SK-N-SH treated with all-trans-retinoic acid at 6 μM for 48 hours (cell line): ENCODE measurements at regions not wholly inside any gene's neighbourhood (a gene's known extent, or its start where the extent isn't known, plus 50 kb on each side); places are given as distances from the start of the nearest gene placed in this dataset.
"Not testable (repeated sequence)": the region's sequence is repeated elsewhere in the genome, so short reads cannot be mapped to it uniquely, and the experiment has no call there.

ENCODE experiments used
- ATAC-seq: fragments of 200-7000 bp; cut with Tn5 transposase; 3 replicates; pipeline ENCODE4 v1.9.1; 2020; ENCODE audit warnings: mild to moderate bottlenecking, moderate library complexity
- CREB5 ChIP-seq: fragments of 250-450 bp; sonication (Bioruptor Pico); IDR thresholded peaks from 2 replicates; pipeline ENCODE4 v1.5.1; 2020; ENCODE audit warnings: low read depth, mild to moderate bottlenecking, moderate library complexity
- CSDC2 ChIP-seq: fragments of 250-450 bp; sonication (Bioruptor Pico); IDR thresholded peaks from 2 replicates; pipeline ENCODE4 v1.5.0; 2020; ENCODE audit warnings: mild to moderate bottlenecking, moderate library complexity
- CSRNP3 ChIP-seq: fragments of 250-450 bp; sonication (Bioruptor Pico); IDR thresholded peaks from 2 replicates; pipeline ENCODE4 v1.5.1; 2021; ENCODE audit warnings: mild to moderate bottlenecking, moderate library complexity
- ESRRG ChIP-seq: fragments of 250-450 bp; sonication (Bioruptor Pico); IDR thresholded peaks from 2 replicates; pipeline ENCODE4 v1.6.1; 2021; ENCODE audit warnings: mild to moderate bottlenecking
- GLIS3 ChIP-seq: fragments of 250-450 bp; sonication (Bioruptor Pico); IDR thresholded peaks from 2 replicates; pipeline ENCODE4 v1.5.0; 2020; ENCODE audit warnings: mild to moderate bottlenecking, moderate library complexity
- ISL1 ChIP-seq: fragments of 250-450 bp; sonication (Bioruptor Pico); IDR thresholded peaks from 2 replicates; pipeline ENCODE4 v2.1.2; 2022; ENCODE audit warnings: mild to moderate bottlenecking, moderate library complexity
- OSR1 ChIP-seq: fragments of 250-450 bp; sonication (Bioruptor Pico); IDR thresholded peaks from 2 replicates; pipeline ENCODE4 v1.8.0; 2022; ENCODE audit warnings: moderate library complexity, mild to moderate bottlenecking, inconsistent platforms
- PATZ1 ChIP-seq: fragments of 250-450 bp; sonication (Bioruptor Pico); IDR thresholded peaks from 2 replicates; pipeline ENCODE4 v1.8.0; 2020; ENCODE audit warnings: mild to moderate bottlenecking, moderate library complexity, borderline replicate concordance
- POU6F1 ChIP-seq: fragments of 250-450 bp; sonication (Bioruptor Pico); IDR thresholded peaks from 2 replicates; pipeline ENCODE4 v1.8.0; 2021; ENCODE audit warnings: low read depth, mild to moderate bottlenecking, moderate library complexity, borderline replicate concordance
- PPARA ChIP-seq: fragments of 250-450 bp; sonication (Bioruptor Pico); IDR thresholded peaks from 2 replicates; pipeline ENCODE4 v1.5.0; 2020; ENCODE audit warnings: mild to moderate bottlenecking, borderline replicate concordance
- RARB ChIP-seq: fragments of 250-450 bp; sonication (Bioruptor Pico); IDR thresholded peaks from 2 replicates; pipeline ENCODE4 v1.8.0; 2021; ENCODE audit warnings: mild to moderate bottlenecking, moderate library complexity
- SNAI2 ChIP-seq: fragments of 250-450 bp; sonication (Bioruptor Pico); IDR thresholded peaks from 2 replicates; pipeline ENCODE4 v1.5.0; 2020; ENCODE audit warnings: mild to moderate bottlenecking, moderate library complexity
- TCF4 ChIP-seq: fragments of 250-450 bp; sonication (Bioruptor Pico); IDR thresholded peaks from 2 replicates; pipeline ENCODE4 v1.8.0; 2021; ENCODE audit warnings: mild to moderate bottlenecking, moderate library complexity, borderline replicate concordance
- TOX ChIP-seq: fragments of 250-450 bp; sonication (Bioruptor Pico); IDR thresholded peaks from 2 replicates; pipeline ENCODE4 v1.8.0; 2021; ENCODE audit warnings: mild to moderate bottlenecking, moderate library complexity, borderline replicate concordance
- ZC3H10 ChIP-seq: fragments of 250-450 bp; sonication (Bioruptor Pico); IDR thresholded peaks from 2 replicates; pipeline ENCODE4 v1.5.1; 2021; ENCODE audit warnings: mild to moderate bottlenecking, moderate library complexity
- ZFP3 ChIP-seq: fragments of 250-450 bp; sonication (Bioruptor Pico); IDR thresholded peaks from 2 replicates; pipeline ENCODE4 v1.5.0; 2020; ENCODE audit warnings: mild to moderate bottlenecking, moderate library complexity
- ZFP30 ChIP-seq: fragments of 450-650 bp; formaldehyde crosslinking; IDR thresholded peaks from 2 replicates; pipeline ENCODE4 v1.5.0; 2022; ENCODE audit warnings: mild to moderate bottlenecking, moderate library complexity
- ZNF565 ChIP-seq: fragments of 450-650 bp; formaldehyde crosslinking; conservative IDR thresholded peaks from 2 replicates; pipeline ENCODE4 v1.5.0; 2020; ENCODE audit warnings: low read depth, mild to moderate bottlenecking, moderate library complexity
- ZNF70 ChIP-seq: fragments of 450-650 bp; formaldehyde crosslinking; IDR thresholded peaks from 2 replicates; pipeline ENCODE4 v1.5.0; 2020; ENCODE audit warnings: mild to moderate bottlenecking, moderate library complexity
- ZNF8 ChIP-seq: fragments of 450-650 bp; formaldehyde crosslinking; IDR thresholded peaks from 2 replicates; pipeline ENCODE4 v1.5.0; 2020; ENCODE audit warnings: mild to moderate bottlenecking, moderate library complexity

- TF ChIP-seq CREB5 (CRISPR knock-in tag): no peak
- TF ChIP-seq, all 23 proteins: peak for 0
- no peak for ATAC-seq
These were observed 155.4 kb upstream of the IL15 start for GRCh38 chr4:141480950-141481349.

GRCh38 chr4:141484298-141484697, 152.1 kb upstream of the IL15 start:
- ATAC-seq: not testable (repeated sequence)

- TF ChIP-seq PATZ1 (CRISPR knock-in tag) (no peak), CSRNP3 (CRISPR knock-in tag) (no peak)
- peak; percentile 47; the same call in 2 of the 3 replicates for ATAC-seq
These were observed 149.9 kb upstream of the IL15 start for GRCh38 chr4:141486375-141486997.

- ATAC-seq: no peak
- no peak for TF ChIP-seq PATZ1 (CRISPR knock-in tag)
- no peak for TF ChIP-seq ZFP3 (CRISPR knock-in tag)
- TF ChIP-seq ZFP30 (CRISPR knock-in tag): no peak
- TF ChIP-seq OSR1: no peak
- no peak for TF ChIP-seq CSRNP3 (CRISPR knock-in tag)
- TF ChIP-seq GLIS3 (CRISPR knock-in tag): no peak
- no peak for TF ChIP-seq ZC3H10
- TF ChIP-seq TOX (CRISPR knock-in tag): no peak
- TF ChIP-seq ZNF565 (CRISPR knock-in tag): no peak
- no peak for TF ChIP-seq TCF4 (CRISPR knock-in tag)
- TF ChIP-seq SNAI2 (CRISPR knock-in tag): no peak
These were observed 138.8 kb upstream of the IL15 start for GRCh38 chr4:141497627-141498026.

- TF ChIP-seq POU6F1 (CRISPR knock-in tag) (no peak), ZNF565 (CRISPR knock-in tag) (no peak), PPARA (CRISPR knock-in tag) (no peak), RARB (CRISPR knock-in tag) (no peak), CSDC2 (no peak), TCF4 (CRISPR knock-in tag) (no peak), ZC3H10 (no peak), TOX (CRISPR knock-in tag) (no peak), ISL1 (CRISPR knock-in tag) (no peak), ZNF8 (CRISPR knock-in tag) (no peak), ZNF70 (CRISPR knock-in tag) (no peak), ESRRG (CRISPR knock-in tag) (no peak), ZFP3 (CRISPR knock-in tag) (no peak), CREB5 (CRISPR knock-in tag) (no peak)
- no peak for ATAC-seq
These were observed 137.0 kb upstream of the IL15 start for GRCh38 chr4:141499261-141499853.
